ENCODE measurements at regions not wholly inside any gene's neighbourhood (a gene's known extent, or its start where the extent isn't known, plus 50 kb on each side); places are given as distances from the start of the nearest gene placed in this dataset.

- no peak for TF ChIP-seq EZH2 (IDR thresholded peaks at IDR 0.05; ENCODE audit: insufficient read depth, poor library complexity, severe bottlenecking)
- no peak for TF ChIP-seq EZH2phosphoT487 (IDR thresholded peaks at IDR 0.05; ENCODE audit: insufficient read depth, low read depth)
Measured at GRCh38 chr5:158123595-158123994, 264.6 kb upstream of the CLINT1 start.

Measured in GM23248 (cell line).